GM10248 (cell line): ENCODE measurements at regions not wholly inside any gene's neighbourhood (a gene's known extent, or its start where the extent isn't known, plus 50 kb on each side); places are given as distances from the start of the nearest gene placed in this dataset.

Source experiments
- CTCF ChIA-PET: fragments of 300-600 bp; sonication (Branson Sonifier 250); formaldehyde crosslinking; extraction: SDS; loops from one replicate; lab custom pipeline; 2021; ENCODE audit warnings: antibody characterized with exemption; lab: Yijun Ruan, JAX
- POLR2A ChIA-PET: fragments of 350-650 bp; sonication (Branson Sonifier 250); formaldehyde crosslinking; extraction: SDS; loops from one replicate; lab custom pipeline; 2020; ENCODE audit warnings: antibody characterized with exemption; lab: Yijun Ruan, JAX
- DNase-seq: peaks from one replicate; pipeline ENCODE4 v3.0.0; 2012; ENCODE audit errors: extremely low spot score
- TF ChIP-seq, protein P1 (sequence below): IDR thresholded peaks from 2 replicates; pipeline ENCODE4 v1.5.1; 2012; ENCODE audit warnings: mild to moderate bottlenecking, low read depth; ENCODE audit errors: extremely low read depth, missing control alignments, control extremely low read depth

GRCh38 chr3:71849681-71850080, 64.7 kb upstream of the PROK2 start:
- DNase-seq, result no peak
- TF ChIP-seq, protein P1, sequence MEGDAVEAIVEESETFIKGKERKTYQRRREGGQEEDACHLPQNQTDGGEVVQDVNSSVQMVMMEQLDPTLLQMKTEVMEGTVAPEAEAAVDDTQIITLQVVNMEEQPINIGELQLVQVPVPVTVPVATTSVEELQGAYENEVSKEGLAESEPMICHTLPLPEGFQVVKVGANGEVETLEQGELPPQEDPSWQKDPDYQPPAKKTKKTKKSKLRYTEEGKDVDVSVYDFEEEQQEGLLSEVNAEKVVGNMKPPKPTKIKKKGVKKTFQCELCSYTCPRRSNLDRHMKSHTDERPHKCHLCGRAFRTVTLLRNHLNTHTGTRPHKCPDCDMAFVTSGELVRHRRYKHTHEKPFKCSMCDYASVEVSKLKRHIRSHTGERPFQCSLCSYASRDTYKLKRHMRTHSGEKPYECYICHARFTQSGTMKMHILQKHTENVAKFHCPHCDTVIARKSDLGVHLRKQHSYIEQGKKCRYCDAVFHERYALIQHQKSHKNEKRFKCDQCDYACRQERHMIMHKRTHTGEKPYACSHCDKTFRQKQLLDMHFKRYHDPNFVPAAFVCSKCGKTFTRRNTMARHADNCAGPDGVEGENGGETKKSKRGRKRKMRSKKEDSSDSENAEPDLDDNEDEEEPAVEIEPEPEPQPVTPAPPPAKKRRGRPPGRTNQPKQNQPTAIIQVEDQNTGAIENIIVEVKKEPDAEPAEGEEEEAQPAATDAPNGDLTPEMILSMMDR, result no peak
- ChIA-PET POLR2A (no interaction called here), CTCF (no interaction called here)

GRCh38 chr3:71847794-71848193, 62.8 kb upstream of the PROK2 start:
- TF ChIP-seq, protein P1, result no peak
- CTCF ChIA-PET, result interaction anchor here (1.2 to 1.6 kb wide), 4 partner anchors 9 to 46 kb away, joined by 3 to 7 read pairs (median 5); no protein-coding TSS in a partner anchor
- POLR2A ChIA-PET, result no interaction called here
- DNase-seq, result no peak

- ChIA-PET CTCF (no interaction called here), POLR2A (no interaction called here)
- no peak for DNase-seq
- TF ChIP-seq, protein P1, result no peak
These were observed 61.2 kb upstream of the PROK2 start for GRCh38 chr3:71846185-71846584.

GRCh38 chr3:71843071-71843470, 58.1 kb upstream of the PROK2 start:
- ChIA-PET POLR2A (no interaction called here), CTCF (no interaction called here)
- no peak for DNase-seq
- TF ChIP-seq, protein P1, result no peak

- POLR2A ChIA-PET, result no interaction called here
These were observed 53.5 kb upstream of the PROK2 start for GRCh38 chr3:71838406-71838805.

More at GRCh38 chr3:71838406-71838805, 53.5 kb upstream of the PROK2 start:
- CTCF ChIA-PET, result interaction anchor here (1.5 kb wide), 1 partner anchor 9 kb away, joined by 6 read pairs; no protein-coding TSS in a partner anchor
- TF ChIP-seq, protein P1, result no peak
- DNase-seq, result no peak
